Gastrocnemius medialis (tissue), 4 donors: ENCODE measurements at regions not wholly inside any gene's neighbourhood (a gene's known extent, or its start where the extent isn't known, plus 50 kb on each side); places are given as distances from the start of the nearest gene placed in this dataset.

ENCODE experiments used
- ATAC-seq, 2 donors: fragments of 150-250 bp; one replicate each; pipeline ENCODE4 v1.9.1; 2016
- DNase-seq, 2 donors: peaks; one replicate each; pipeline ENCODE4 v3.0.0-alpha.2; 2019
- H3K27ac ChIP-seq, 4 donors: fragments of 200-600 bp; sonication (generic); 1 replicate in 1 of 4; 2 replicates in 3 of 4; pipeline ENCODE4 v1.5.1; 2016 to 2018; ENCODE audit warnings: mild to moderate bottlenecking in 2 of 4, moderate library complexity in 1 of 4
- H3K27me3 ChIP-seq, 3 donors: fragments of 200-600 bp; sonication (generic) in 2 of 3; 1 replicate in 1 of 3; 2 replicates in 2 of 3; pipeline versions ENCODE4 v1.5.1 to v1.6.0; 2016 to 2019; ENCODE audit warnings: mild to moderate bottlenecking in 1 of 3, moderate library complexity in 1 of 3
- H3K36me3 ChIP-seq, 2 donors: fragments of 200-600 bp; sonication (generic) in 1 of 2; one replicate each; pipeline ENCODE4 v1.5.1; 2017 to 2018
- H3K4me1 ChIP-seq, 2 donors: fragments of 200-600 bp; sonication (generic) in 1 of 2; one replicate each; pipeline ENCODE4 v1.5.1; 2016 to 2017; ENCODE audit warnings: mild to moderate bottlenecking in 2 of 2
- H3K4me3 ChIP-seq, 4 donors: fragments of 200-600 bp; sonication (generic) in 3 of 4; 1 replicate in 1 of 4; 2 replicates in 3 of 4; pipeline ENCODE4 v1.5.1; 2016 to 2019; ENCODE audit warnings: mild to moderate bottlenecking in 2 of 4
- H3K9me3 ChIP-seq, 3 donors: fragments of 200-600 bp; sonication (generic) in 2 of 3; 1 replicate in 1 of 3; 2 replicates in 2 of 3; pipeline ENCODE4 v1.5.1; 2016 to 2019
- POLR2A ChIP-seq, 2 donors: fragments of 450-650 bp; IDR thresholded peaks; one replicate each; pipeline ENCODE4 v1.6.1; 2017; ENCODE audit warnings: antibody characterized with exemption in 2 of 2, mild to moderate bottlenecking in 2 of 2, moderate library complexity in 2 of 2
- in situ Hi-C, 4 donors: fragments of 200-750 bp; cut with MboI; loops; one replicate each; pipeline versions ENCODE4 v1.15.0 to v1.8.0; 2017; ENCODE audit warnings: low sequenced_read_pairs in 4 of 4
- intact Hi-C: fragments of 100-400 bp; cut with DNase I; formaldehyde crosslinking; loops from one replicate; pipeline ENCODE4 v1.15.1; 2023; ENCODE audit warnings: low total_unique reads
- TF ChIP-seq, protein P1 (sequence below), 5 experiments: fragments of 450-650 bp in 3 of 5; fragments of 200-600 bp in 2 of 5; sonication (generic) in 2 of 5; IDR thresholded peaks in 4 of 5; conservative IDR thresholded peaks in 1 of 5; 1 replicate in 4 of 5; 2 replicates in 1 of 5; pipeline ENCODE4 v1.5.1; 2016 to 2019; ENCODE audit warnings: antibody characterized with exemption in 5 of 5, mild to moderate bottlenecking in 3 of 5, moderate library complexity in 3 of 5

DNA sequence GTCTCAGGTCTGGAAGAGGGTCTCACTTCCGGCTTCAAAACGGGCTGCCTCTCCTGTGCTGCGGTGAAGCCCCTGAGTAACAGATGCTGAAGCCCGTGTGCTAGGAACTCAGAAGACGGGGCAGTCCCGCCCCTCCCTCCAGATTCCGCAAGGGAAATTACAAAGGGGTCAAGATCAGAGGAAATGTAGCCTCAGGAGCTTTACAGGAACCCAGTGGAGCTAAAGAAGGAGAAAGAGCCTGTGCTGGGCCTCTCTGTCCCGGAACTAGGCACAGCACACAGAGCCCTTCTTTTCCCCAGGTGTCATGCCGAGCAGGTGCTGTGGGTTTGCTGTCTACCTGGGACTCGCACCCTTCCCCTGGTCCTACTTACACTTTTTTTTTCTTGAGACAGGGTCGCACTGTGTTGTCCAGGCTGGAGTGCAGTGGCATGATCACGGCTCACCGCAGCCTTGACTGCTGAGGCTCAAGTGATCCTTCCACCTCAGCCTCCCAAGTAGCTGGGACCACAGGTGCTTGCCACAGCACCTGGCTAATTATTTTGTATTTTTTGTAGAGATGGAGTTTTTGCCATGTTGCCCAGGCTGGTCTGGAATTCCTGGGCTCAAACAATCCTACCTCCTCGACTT lies 72.7 kb upstream of the MAP4K4 start:
- Histone ChIP-seq H3K9me3 (no peaks in the 10 kb centered on the region), H3K4me1 (no peaks in the 10 kb centered on the region), H3K4me3 (no peak overlapping the region), H3K36me3 (no peaks in the 10 kb centered on the region), H3K27ac (no peak overlapping the region), H3K27me3 (no peaks in the 10 kb centered on the region)
- intact Hi-C loops, result no loop called here
- TF ChIP-seq POLR2A (IDR thresholded peaks at IDR 0.05), result no peak
- TF ChIP-seq, protein P1, sequence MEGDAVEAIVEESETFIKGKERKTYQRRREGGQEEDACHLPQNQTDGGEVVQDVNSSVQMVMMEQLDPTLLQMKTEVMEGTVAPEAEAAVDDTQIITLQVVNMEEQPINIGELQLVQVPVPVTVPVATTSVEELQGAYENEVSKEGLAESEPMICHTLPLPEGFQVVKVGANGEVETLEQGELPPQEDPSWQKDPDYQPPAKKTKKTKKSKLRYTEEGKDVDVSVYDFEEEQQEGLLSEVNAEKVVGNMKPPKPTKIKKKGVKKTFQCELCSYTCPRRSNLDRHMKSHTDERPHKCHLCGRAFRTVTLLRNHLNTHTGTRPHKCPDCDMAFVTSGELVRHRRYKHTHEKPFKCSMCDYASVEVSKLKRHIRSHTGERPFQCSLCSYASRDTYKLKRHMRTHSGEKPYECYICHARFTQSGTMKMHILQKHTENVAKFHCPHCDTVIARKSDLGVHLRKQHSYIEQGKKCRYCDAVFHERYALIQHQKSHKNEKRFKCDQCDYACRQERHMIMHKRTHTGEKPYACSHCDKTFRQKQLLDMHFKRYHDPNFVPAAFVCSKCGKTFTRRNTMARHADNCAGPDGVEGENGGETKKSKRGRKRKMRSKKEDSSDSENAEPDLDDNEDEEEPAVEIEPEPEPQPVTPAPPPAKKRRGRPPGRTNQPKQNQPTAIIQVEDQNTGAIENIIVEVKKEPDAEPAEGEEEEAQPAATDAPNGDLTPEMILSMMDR (IDR thresholded peaks at IDR 0.05 in 4 of 5, conservative IDR thresholded peaks at IDR 0.05 in 1 of 5), result no peak
- no peak for DNase-seq
- in situ Hi-C loops, result no loop called here
- no peak for ATAC-seq

DNA sequence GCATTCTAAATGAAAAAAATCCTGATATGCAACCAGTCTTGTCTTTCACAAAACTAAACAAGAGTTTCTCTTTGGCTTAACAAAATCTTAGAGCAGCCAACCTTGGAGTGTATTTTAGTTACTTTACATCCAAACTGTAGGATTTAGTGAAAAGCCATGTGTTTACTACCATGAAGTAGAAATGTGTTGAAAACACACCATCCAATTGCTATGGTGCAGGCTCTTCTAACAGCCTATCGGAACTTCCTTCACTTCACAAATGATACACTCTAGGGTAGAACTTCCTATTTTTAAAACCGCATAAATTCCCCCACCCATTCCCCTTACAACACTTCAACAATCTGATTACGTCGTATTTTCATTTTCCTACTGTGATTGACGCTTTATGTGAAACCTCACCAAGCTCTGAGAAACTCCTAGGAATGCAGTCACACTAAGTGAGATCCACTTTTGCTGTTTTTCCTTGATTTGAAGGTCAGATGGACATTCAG lies 74.4 kb upstream of the MAP4K4 start:
- TF ChIP-seq POLR2A (IDR thresholded peaks at IDR 0.05), result no peak
- TF ChIP-seq, protein P1 (IDR thresholded peaks at IDR 0.05 in 4 of 5, conservative IDR thresholded peaks at IDR 0.05 in 1 of 5), result no peak
- Histone ChIP-seq H3K36me3 (no peaks in the 10 kb centered on the region), H3K4me1 (no peaks in the 10 kb centered on the region), H3K27ac (no peak overlapping the region), H3K4me3 (no peak overlapping the region), H3K9me3 (no peaks in the 10 kb centered on the region), H3K27me3 (no peaks in the 10 kb centered on the region)
- intact Hi-C loops (no loop called here), in situ Hi-C loops (no loop called here)
- DNase-seq, result no peak
- no peak for ATAC-seq

DNA sequence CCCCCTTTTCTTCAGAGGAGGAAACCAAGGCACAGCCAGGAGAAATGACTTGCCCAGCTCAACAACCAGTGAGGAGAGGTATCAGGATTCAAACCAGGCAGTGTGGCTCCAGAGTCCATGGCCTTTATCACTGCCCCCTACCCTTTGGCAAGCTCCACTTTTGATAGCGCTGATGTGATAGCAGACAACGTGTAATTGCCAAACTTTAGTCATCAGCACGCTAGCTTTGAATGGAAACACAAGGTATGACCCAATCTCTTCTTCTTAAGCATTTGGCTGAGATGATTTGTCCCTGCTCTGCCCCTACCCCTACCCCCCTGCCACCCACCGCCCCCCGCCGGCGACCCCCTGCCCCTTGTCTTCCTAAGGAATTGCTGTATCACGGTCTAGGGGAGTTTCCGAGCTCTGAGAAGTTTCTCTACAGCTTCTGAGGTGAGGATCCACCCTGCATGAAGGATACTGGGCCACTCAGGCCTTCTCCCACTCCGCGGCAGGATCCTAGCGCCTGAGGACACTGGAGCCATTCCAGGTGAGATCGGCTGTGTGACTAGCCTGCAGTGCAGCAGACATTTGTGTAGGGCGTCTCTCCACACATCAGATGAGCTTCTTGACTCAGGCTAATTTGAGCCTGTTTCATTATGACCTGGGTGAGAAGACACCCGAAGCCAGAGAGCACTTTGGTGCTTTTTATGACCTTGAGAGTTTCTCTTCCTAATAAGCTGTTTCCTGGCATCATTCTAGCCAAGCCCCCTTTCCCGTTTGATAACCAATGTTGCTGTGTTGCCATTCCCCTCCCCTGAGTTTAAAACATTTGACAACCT lies 75.1 kb upstream of the MAP4K4 start:
- H3K4me1 ChIP-seq, result no peaks in the 10 kb centered on the region
- no peak for TF ChIP-seq POLR2A (IDR thresholded peaks at IDR 0.05)
- TF ChIP-seq, protein P1 (IDR thresholded peaks at IDR 0.05 in 4 of 5, conservative IDR thresholded peaks at IDR 0.05 in 1 of 5), result no peak
- DNase-seq (no peak), ATAC-seq (no peak)
- H3K4me3 ChIP-seq, result no peak overlapping the region
- in situ Hi-C loops (no loop called here), intact Hi-C loops (no loop called here)
- H3K9me3 ChIP-seq, result no peaks in the 10 kb centered on the region
- no peaks in the 10 kb centered on the region for H3K36me3 ChIP-seq
- no peak overlapping the region for H3K27ac ChIP-seq
- H3K27me3 ChIP-seq, result no peaks in the 10 kb centered on the region

DNA sequence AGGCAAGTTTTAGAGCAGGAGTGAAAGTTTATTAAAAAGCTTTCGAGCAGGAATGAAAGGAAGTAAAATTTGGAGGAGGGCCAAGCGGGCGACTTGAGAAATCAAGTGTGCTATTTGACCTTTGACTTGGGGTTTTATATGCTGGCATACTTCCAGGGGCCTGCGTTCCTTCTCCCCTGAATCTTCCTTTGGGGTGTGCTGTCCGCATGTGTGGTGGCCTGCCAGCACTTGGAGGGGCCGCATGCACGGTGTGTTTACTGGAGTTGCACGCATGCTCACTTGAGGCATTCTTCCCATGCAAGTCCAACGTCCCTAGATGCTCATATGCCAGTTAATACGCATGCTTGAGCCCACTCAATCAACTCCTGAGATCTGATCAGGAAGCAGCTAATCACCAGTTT lies 78.3 kb upstream of the MAP4K4 start:
- no peak for ATAC-seq
- in situ Hi-C loops, result no loop called here

More for the DNA sequence above, 78.3 kb upstream of the MAP4K4 start:
- no peak overlapping the region for H3K4me3 ChIP-seq
- no peaks in the 10 kb centered on the region for H3K9me3 ChIP-seq
- no peaks in the 10 kb centered on the region for H3K4me1 ChIP-seq
- no peaks in the 10 kb centered on the region for H3K36me3 ChIP-seq
- intact Hi-C loops, result no loop called here
- TF ChIP-seq POLR2A (IDR thresholded peaks at IDR 0.05), result no peak
- TF ChIP-seq, protein P1 (IDR thresholded peaks at IDR 0.05 in 4 of 5, conservative IDR thresholded peaks at IDR 0.05 in 1 of 5), result no peak
- H3K27ac ChIP-seq, result no peak overlapping the region
- DNase-seq, result peak; percentile 23 to 29
- H3K27me3 ChIP-seq, result no peaks in the 10 kb centered on the region
